NCI-H524 treated with DMSO at 0.1 percent for 48 hours (cell line): ENCODE measurements at regions not wholly inside any gene's neighbourhood (a gene's known extent, or its start where the extent isn't known, plus 50 kb on each side); places are given as distances from the start of the nearest gene placed in this dataset.

Experiments
- DNase-seq: peaks from one replicate; lab custom pipeline; 2025; lab: John Stamatoyannopoulos, UW

- DNase-seq: no peak
Measured at GRCh38 chr21:14869984-14870852, 194.6 kb downstream of the NRIP1 start.

DNA sequence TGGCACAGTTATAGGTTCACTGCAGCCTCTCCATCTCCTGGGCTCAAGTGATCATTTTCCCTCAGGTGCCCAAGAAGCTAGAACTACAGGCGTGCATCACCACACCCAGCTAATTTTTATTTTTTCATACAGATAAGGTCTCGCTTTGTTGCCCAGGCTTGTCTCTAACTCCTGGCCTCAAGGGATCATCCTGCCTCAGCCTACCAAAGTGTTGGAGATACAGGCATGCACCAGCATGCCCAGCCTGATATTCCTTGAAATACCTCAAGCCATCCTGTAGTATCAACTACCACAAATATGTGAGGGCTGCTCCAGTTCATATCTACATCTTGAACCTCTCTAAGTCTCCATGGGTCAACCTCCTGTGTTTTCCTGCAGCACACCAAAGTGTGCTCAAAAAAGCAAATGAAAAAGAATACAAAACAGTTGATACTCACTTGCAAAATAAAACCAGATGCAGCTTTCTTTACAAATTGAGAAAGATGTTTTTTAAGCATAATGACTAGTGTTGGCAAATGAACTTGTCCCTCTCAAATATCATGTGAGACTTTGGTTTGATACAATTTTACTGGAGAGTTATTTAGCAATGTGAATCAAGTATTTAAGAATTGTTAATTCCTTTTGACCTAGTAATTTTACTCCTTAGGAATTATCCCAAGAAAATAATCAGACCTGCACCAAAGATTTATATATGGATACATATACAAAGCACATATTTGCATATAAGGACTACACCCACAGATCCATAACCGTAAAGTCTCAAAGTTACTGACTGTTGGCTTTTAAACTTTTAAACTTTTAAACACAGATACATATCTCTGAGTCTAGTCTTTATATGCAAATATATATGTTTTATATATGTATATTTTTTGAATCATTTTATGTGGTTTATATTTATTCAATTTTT, 197.7 kb downstream of the NRIP1 start:
- DNase-seq: no peak

GRCh38 chr21:14864211-14865021, 200.4 kb downstream of the NRIP1 start:
- no peak for DNase-seq

GRCh38 chr21:14863745-14864210, 201.0 kb downstream of the NRIP1 start:
- DNase-seq: no peak

DNA sequence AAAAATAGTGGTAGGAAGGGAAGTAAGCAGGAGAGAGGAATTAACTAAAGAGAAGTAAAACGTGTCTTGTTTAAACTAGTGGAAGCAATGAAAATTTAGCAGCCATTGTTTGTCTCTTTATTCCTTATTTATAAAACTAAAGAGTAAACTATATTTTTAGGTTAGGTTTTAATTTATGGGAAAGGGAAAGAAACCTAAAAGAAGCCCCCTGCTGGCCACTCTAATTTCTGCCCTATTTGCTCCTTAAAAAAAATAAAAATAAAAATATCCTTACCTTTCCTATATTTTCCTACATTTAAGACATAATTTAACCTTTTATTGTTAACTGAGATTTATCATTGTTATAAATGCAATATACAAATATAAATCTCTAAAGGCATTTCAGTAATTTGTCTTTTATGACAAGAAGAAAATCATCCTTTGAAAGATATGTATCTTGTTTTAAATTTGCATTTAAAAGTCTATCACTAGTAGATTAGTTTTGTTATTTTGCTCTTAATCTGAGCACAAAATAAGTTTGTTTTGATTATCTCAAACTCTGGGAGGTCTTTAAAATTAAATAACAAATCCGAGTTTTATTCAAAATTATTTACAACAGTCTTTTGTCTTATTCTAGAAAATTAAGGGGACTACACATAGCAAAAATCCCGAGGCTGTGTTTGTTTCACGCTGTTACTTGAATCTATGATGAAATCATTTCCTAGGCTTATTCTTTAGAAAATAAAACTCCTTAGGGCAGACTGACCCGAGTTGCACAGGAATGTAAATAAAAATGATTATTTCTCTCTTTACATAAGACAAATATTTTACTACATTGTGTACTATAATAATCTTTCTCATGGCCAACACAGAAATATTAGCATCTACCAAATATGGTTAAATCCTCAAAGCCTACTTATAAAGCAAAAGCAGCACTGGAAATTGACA, 201.7 kb downstream of the NRIP1 start:
- DNase-seq: no peak

- DNase-seq: no peak
Measured at GRCh38 chr21:14858311-14858710, 206.5 kb downstream of the NRIP1 start.

GRCh38 chr21:14857529-14857928, 207.3 kb downstream of the NRIP1 start:
- DNase-seq: no peak

GRCh38 chr21:14850394-14850793, 214.4 kb downstream of the NRIP1 start:
- DNase-seq: no peak

DNA sequence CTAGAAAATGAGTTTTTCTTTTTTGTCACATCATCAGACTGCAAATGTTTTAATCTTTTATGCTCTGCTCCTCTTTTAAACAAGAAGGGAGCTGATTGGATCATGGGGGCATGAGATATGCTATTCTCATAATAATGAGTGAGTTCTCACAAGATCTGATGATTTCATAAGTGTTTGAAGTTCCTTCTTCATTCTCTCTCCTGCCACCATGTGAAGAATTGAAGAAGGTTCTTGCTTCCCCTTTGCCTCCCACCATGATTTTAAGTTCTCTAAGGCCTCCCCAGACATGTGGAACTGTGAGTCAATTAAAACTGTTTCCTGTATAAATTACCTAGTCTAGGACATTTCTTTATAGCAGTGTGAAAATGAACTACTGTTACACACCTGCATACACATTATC, 218.2 kb downstream of the NRIP1 start:
- no peak for DNase-seq

GRCh38 chr21:14844001-14844400, 220.8 kb downstream of the NRIP1 start:
- DNase-seq: no peak

- DNase-seq: no peak
Measured at GRCh38 chr21:14842601-14843000, 222.2 kb downstream of the NRIP1 start.

- DNase-seq: no peak
Measured at GRCh38 chr21:14841511-14842472, 223.0 kb downstream of the NRIP1 start.

- DNase-seq: peak; percentile 93
Measured at GRCh38 chr21:14838400-14838799, 226.4 kb downstream of the NRIP1 start.

DNA sequence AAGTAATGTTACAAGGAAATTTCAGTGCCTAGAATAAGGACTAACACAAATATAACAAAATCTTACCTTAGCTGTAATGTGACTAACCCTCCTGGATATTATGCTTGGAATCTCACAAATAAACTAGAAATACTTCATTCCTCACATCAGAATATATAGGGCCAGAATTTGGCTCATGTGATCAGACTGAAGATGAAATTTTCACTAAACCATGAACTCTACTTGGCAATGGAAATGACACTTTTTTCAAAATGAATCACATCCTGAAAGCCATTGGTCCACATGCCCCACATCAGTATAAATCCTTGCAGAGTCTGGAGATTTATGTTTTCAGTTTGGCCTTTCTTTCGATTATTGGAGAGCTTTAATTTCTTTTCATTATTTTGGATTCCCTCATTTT, 227.8 kb downstream of the NRIP1 start:
- no peak for DNase-seq

DNA sequence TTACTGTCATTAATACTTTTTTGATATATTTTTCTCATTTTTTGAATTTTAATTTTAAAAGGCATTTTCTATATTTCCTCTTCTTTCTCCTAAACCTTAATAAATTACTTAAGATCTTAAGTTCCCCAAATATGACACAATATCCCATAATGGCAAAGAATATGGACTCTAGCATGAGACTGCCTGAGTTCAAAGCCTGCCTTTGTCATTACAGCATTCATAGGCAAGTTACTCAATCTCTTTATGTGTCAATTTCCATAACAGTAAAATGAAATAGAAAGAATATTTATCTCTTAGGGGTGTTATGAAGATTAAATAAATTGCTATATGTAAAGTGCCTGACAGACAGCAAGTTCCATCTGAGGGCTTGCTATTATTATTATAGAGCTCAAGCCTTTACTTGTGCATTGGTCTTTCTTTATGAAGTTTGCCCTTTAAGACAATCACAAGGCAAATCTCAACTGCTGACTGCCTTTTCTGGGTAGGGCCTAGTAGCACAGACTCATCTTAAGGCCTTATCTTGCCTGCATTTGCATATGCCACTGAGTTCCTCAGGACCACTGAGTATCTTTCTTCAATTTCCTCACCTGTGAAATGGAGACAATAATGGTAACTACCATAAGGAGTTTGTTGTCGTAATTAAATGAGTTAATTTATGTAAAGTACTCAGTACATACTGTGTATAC, 231.0 kb downstream of the NRIP1 start:
- no peak for DNase-seq

DNA sequence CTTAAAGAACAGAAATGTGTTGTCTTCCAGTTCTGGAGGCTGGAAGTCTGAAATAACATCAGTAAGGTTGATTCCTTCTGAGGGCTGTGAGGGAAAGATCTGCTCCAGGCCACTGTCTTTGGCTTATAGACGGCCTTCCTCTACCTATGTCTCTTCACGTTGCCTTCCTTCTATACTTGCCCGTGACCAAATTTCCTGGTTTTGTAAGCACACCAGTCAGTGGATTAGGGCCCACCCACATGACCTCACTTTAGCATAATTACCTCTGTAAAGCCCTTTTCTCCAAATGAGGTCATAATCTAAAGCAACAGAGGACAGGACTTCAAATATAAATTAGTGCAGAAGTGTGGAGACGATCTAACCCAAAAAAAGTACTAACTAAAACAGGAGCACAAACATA, 231.6 kb downstream of the NRIP1 start:
- no peak for DNase-seq

GRCh38 chr21:14830307-14830706, 234.5 kb downstream of the NRIP1 start:
- DNase-seq: no peak

DNA sequence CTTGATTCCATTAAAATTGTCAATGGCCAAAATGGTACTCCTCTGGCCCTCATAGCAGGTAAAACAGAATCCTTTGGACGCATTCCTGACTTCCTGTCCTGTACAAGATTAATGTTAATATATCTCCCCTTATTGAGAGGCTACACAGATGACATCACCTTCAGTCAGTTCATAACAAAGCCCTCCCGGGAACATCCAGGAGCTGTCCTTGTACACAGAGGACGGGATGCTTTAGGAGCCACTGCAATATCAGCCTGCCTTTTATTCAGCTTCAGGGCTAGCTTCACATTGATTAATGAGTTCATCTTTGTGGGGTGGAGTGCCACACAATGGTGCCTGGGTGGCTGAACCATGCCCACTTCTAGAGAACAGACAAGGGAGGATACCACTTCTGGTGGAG, 235.1 kb downstream of the NRIP1 start:
- no peak for DNase-seq

DNA sequence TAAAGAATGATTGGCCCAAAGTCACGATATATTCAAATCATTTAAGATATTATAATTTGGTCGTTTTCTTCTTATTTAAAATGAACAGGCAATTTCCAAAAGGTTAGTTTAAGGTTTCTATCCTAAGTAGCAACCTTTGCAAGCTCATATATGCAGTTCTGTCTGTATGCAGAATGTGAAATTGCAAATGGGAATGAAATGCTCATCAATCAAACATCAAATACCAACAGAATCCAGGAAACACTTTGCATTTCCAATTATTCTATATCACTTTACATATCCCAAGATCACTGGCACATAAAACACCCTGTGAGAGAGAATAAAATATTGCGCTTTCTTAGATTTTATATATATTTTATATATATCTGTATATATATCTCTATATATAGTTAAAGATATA, 237.3 kb downstream of the NRIP1 start:
- DNase-seq: no peak
